Amniotic epithelial cell (primary cell): ENCODE measurements at regions not wholly inside any gene's neighbourhood (a gene's known extent, or its start where the extent isn't known, plus 50 kb on each side); places are given as distances from the start of the nearest gene placed in this dataset.
"Not testable (repeated sequence)": the region's sequence is repeated elsewhere in the genome, so short reads cannot be mapped to it uniquely, and the experiment has no call there.

ENCODE experiments used
- DNase-seq: peaks from one replicate; pipeline ENCODE4 v3.0.0-alpha.2; 2010; ENCODE audit warnings: low read depth

GRCh38 chr4:141851246-141851891 lies 215.0 kb downstream of the IL15 start:
- peak; percentile 57 for DNase-seq

GRCh38 chr4:141853091-141853764 lies 216.8 kb downstream of the IL15 start:
- DNase-seq = peak; percentile 82

- no peak for DNase-seq
These were observed 222.1 kb downstream of the IL15 start for GRCh38 chr4:141858437-141858836.

GRCh38 chr4:141860974-141861373 lies 224.6 kb downstream of the IL15 start:
- no peak for DNase-seq

GRCh38 chr4:141870152-141870551 lies 233.8 kb downstream of the IL15 start:
- DNase-seq = no peak

- DNase-seq = peak; percentile 52
These were observed 234.8 kb downstream of the IL15 start for GRCh38 chr4:141871086-141871770.

- DNase-seq = not testable (repeated sequence)
These were observed 246.3 kb downstream of the IL15 start for GRCh38 chr4:141882650-141883049.

GRCh38 chr4:141884070-141884469 lies 247.7 kb downstream of the IL15 start:
- no peak for DNase-seq

GRCh38 chr4:141885112-141885511 lies 248.7 kb downstream of the IL15 start:
- no peak for DNase-seq

GRCh38 chr4:141890279-141890678 lies 253.9 kb downstream of the IL15 start:
- DNase-seq = peak; percentile 26

GRCh38 chr4:141891260-141892120 lies 255.1 kb downstream of the IL15 start:
- no peak for DNase-seq

GRCh38 chr4:141896687-141897086 lies 260.3 kb downstream of the IL15 start:
- no peak for DNase-seq

GRCh38 chr4:141898346-141898745 lies 262.0 kb downstream of the IL15 start:
- DNase-seq = no peak

GRCh38 chr4:141899103-141899502 lies 262.7 kb downstream of the IL15 start:
- DNase-seq = no peak

- DNase-seq = peak; percentile 6
These were observed 263.2 kb downstream of the IL15 start for GRCh38 chr4:141899541-141899940.

GRCh38 chr4:141900856-141901255 lies 264.5 kb downstream of the IL15 start:
- DNase-seq = no peak

GRCh38 chr4:141905751-141906150 lies 269.4 kb downstream of the IL15 start:
- peak; percentile 41 for DNase-seq

GRCh38 chr4:141909541-141909940 lies 273.2 kb downstream of the IL15 start:
- DNase-seq = no peak

GRCh38 chr4:141912831-141913230 lies 276.4 kb downstream of the IL15 start:
- DNase-seq = no peak

- DNase-seq = peak; percentile 42
These were observed 277.5 kb downstream of the IL15 start for GRCh38 chr4:141913928-141914327.

- DNase-seq = no peak
These were observed 278.4 kb downstream of the IL15 start for GRCh38 chr4:141914746-141915145.

- no peak for DNase-seq
These were observed 283.3 kb downstream of the IL15 start for GRCh38 chr4:141919649-141920048.
